NCI-H69 (cell line): ENCODE measurements at regions not wholly inside any gene's neighbourhood (a gene's known extent, or its start where the extent isn't known, plus 50 kb on each side); places are given as distances from the start of the nearest gene placed in this dataset.

ENCODE experiments used
- DNase-seq: peaks from one replicate; lab custom pipeline; 2025; lab: John Stamatoyannopoulos, UW

GRCh38 chr12:127414186-127414585 is 852.8 kb upstream of the TMEM132C start:
- no peak for DNase-seq

GRCh38 chr12:127414636-127415035 is 852.3 kb upstream of the TMEM132C start:
- DNase-seq: no peak

- no peak for DNase-seq
Observed at GRCh38 chr12:127416796-127417195, 850.2 kb upstream of the TMEM132C start.

- DNase-seq: no peak
Observed at GRCh38 chr12:127419111-127419510, 847.9 kb upstream of the TMEM132C start.

GRCh38 chr12:127421614-127422013 is 845.4 kb upstream of the TMEM132C start:
- DNase-seq: no peak

- DNase-seq: no peak
Observed at GRCh38 chr12:127422935-127423566, 843.9 kb upstream of the TMEM132C start.

GRCh38 chr12:127425474-127425873 is 841.5 kb upstream of the TMEM132C start:
- no peak for DNase-seq

GRCh38 chr12:127428420-127428819 is 838.5 kb upstream of the TMEM132C start:
- DNase-seq: no peak

GRCh38 chr12:127429551-127430285 is 837.3 kb upstream of the TMEM132C start:
- DNase-seq: no peak

- no peak for DNase-seq
Observed at GRCh38 chr12:127430401-127430800, 836.6 kb upstream of the TMEM132C start.

- DNase-seq: no peak
Observed at GRCh38 chr12:127431177-127431576, 835.8 kb upstream of the TMEM132C start.

- no peak for DNase-seq
Observed at GRCh38 chr12:127431594-127431993, 835.4 kb upstream of the TMEM132C start.

GRCh38 chr12:127435439-127435838 is 831.5 kb upstream of the TMEM132C start:
- DNase-seq: no peak

- DNase-seq: no peak
Observed at GRCh38 chr12:127438512-127439244, 828.3 kb upstream of the TMEM132C start.

- DNase-seq: no peak
Observed at GRCh38 chr12:127445581-127446139, 821.3 kb upstream of the TMEM132C start.

GRCh38 chr12:127448906-127449305 is 818.1 kb upstream of the TMEM132C start:
- DNase-seq: no peak

GRCh38 chr12:127450826-127451225 is 816.1 kb upstream of the TMEM132C start:
- DNase-seq: no peak

GRCh38 chr12:127455347-127456265 is 811.4 kb upstream of the TMEM132C start:
- DNase-seq: no peak

GRCh38 chr12:127457726-127458125 is 809.2 kb upstream of the TMEM132C start:
- DNase-seq: no peak

- no peak for DNase-seq
Observed at GRCh38 chr12:127459166-127459565, 807.8 kb upstream of the TMEM132C start.

- no peak for DNase-seq
Observed at GRCh38 chr12:127459687-127460086, 807.3 kb upstream of the TMEM132C start.

- DNase-seq: no peak
Observed at GRCh38 chr12:127463237-127463636, 803.7 kb upstream of the TMEM132C start.
